Ectodermal cell (in vitro differentiated cells): ENCODE measurements at regions not wholly inside any gene's neighbourhood (a gene's known extent, or its start where the extent isn't known, plus 50 kb on each side); places are given as distances from the start of the nearest gene placed in this dataset.
"Not testable (repeated sequence)": the region's sequence is repeated elsewhere in the genome, so short reads cannot be mapped to it uniquely, and the experiment has no call there.

Experiments
- H3K27ac ChIP-seq: 2 replicates; pipeline ENCODE4 v1.7.0; 2013; ENCODE audit warnings: mild to moderate bottlenecking, low read depth, low read length; ENCODE audit not compliant: insufficient read depth, poor library complexity, severe bottlenecking
- H3K27me3 ChIP-seq: 2 replicates; pipeline ENCODE4 v1.7.0; 2013; ENCODE audit warnings: mild to moderate bottlenecking, low read length; ENCODE audit not compliant: insufficient read depth, control insufficient read depth, poor library complexity, severe bottlenecking
- H3K36me3 ChIP-seq: one replicate; pipeline ENCODE4 v1.7.0; 2013; ENCODE audit warnings: low read length; ENCODE audit not compliant: control insufficient read depth, insufficient read depth
- H3K4me1 ChIP-seq: one replicate; pipeline ENCODE4 v1.7.0; 2013; ENCODE audit warnings: low read length; ENCODE audit not compliant: control insufficient read depth, insufficient read depth
- H3K4me3 ChIP-seq: 2 replicates; pipeline ENCODE4 v1.7.0; 2013; ENCODE audit warnings: low read depth, low read length, control low read depth; ENCODE audit not compliant: insufficient read depth
- H3K9me3 ChIP-seq: 2 replicates; pipeline ENCODE4 v1.7.0; 2013; ENCODE audit warnings: mild to moderate bottlenecking, low read length, moderate library complexity; ENCODE audit not compliant: control insufficient read depth
- WGBS, 2 experiments: methylation state at CpG; one replicate each; pipeline ENCODE4 v1.1.7; 2013; ENCODE audit warnings: missing lambda C conversion rate in 2 of 2; 5-methylcytosine and 5-hydroxymethylcytosine counted together

DNA sequence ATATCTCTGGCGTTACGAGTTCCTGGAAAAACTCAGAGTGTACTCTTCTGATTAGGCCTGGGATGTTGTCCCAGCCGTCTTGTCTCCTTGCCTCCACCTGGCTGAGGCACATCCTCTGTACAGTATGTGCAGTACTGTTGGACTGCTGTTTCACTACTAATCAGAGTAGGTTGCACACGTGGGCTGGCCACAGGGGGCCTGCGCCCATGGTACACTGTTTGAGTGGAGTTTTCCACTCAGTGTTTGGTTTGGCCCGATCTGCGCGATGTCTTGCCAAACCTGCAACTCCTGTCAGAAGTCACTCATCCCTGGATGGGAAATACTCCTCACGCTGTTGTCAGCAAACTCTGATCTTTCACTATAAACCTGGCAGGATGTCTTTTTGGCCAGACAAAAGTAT, 189.6 kb upstream of the CSNK1A1L start:
- H3K36me3 ChIP-seq, result no peaks in the 10 kb centered on the region
- no peaks in the 10 kb centered on the region for H3K27me3 ChIP-seq
- 88 to 89% methylated on average over 9 of the region's 9 CpGs for WGBS, 2 experiments
- H3K27ac ChIP-seq, result no peak overlapping the region
- no peak overlapping the region for H3K4me3 ChIP-seq
- no peaks in the 10 kb centered on the region for H3K4me1 ChIP-seq
- H3K9me3 ChIP-seq, result no peaks in the 10 kb centered on the region

DNA sequence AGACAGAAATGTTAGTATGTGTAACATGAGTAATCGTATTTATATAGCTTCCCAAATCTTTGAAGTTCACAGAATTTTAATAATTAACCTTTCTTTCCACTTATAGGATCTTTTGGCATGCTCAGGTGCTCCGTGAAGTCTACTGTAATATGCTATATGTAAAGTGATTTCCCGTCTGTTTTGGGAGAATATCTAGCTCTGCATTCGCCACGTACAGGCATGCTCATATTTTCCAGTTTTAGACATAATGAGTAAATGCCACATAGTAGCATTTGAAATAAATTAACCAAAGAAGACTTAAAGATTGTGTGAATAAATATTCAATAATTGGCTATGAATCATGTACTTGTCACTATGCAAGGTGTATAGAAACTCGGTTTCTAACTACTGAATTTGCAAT, 189.0 kb upstream of the CSNK1A1L start:
- no peaks in the 10 kb centered on the region for H3K4me1 ChIP-seq
- H3K4me3 ChIP-seq, result no peak overlapping the region
- no peaks in the 10 kb centered on the region for H3K27me3 ChIP-seq
- H3K36me3 ChIP-seq, result no peaks in the 10 kb centered on the region
- WGBS, 2 experiments, result 93 to 100% methylated on average over 1 to 5 of the region's 6 CpGs
- H3K27ac ChIP-seq, result no peak overlapping the region
- no peaks in the 10 kb centered on the region for H3K9me3 ChIP-seq

DNA sequence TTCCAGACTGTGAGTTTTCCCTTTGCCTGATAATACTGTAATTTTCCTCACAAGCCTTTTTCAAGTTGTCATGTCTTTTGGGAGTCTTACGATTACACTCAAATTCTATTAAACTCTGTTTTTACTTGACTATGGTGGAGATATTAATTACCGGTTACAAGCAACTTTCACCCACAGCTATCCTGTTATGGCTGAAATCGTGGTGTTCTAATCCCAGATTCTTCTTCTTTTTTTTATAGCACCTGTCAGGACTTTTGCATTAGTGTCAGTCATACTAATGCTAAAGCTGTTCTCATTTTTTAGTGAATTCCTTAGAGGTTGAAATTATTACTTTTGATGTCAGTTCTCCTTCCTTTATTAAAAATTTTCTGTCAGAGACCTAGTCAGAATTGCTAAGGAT, 187.8 kb upstream of the CSNK1A1L start:
- no peak overlapping the region for H3K27ac ChIP-seq
- H3K36me3 ChIP-seq, result no peaks in the 10 kb centered on the region
- no peak overlapping the region for H3K4me3 ChIP-seq
- WGBS, 2 experiments, result 90 to 94% methylated on average over 2 to 3 of the region's 3 CpGs
- no peaks in the 10 kb centered on the region for H3K4me1 ChIP-seq
- H3K27me3 ChIP-seq, result no peaks in the 10 kb centered on the region
- no peaks in the 10 kb centered on the region for H3K9me3 ChIP-seq

DNA sequence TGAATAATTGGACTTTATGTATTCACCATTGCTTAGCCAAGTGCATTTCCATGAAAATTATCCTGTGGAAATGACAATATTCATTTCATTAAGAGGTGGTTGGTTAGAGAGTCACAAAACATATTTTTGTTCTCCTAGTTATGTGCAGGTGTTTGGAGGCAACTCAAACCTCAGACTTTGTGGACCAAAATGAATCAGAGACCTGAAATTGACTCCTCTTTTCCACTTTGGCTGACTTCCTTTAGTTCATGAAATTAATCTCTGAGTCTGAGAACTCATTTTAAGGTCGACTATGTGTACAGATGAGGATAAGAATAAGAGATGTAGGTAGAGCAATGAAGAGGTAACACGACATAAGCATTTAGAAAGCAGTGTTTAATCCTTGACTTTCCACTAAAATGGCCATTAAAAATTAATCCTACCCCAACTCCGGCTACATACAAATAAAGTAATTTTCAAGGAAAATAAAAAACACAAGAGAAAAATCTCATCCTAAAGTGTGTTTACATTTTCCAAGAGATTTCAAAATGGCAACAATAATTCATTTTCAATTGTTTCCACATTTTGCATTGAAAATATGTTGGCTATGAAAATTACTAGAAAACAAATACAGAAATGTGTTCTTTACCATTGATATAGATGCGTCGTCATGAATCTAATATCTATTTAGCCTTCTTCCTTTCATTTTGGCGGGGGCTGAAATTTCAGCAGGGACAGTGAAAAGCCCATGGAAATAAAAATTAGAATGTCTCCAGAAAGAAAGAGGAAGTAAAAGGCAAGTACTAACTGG, 185.4 kb upstream of the CSNK1A1L start:
- H3K27ac ChIP-seq, result no peak overlapping the region
- H3K27me3 ChIP-seq, result no peaks in the 10 kb centered on the region
- no peaks in the 10 kb centered on the region for H3K4me1 ChIP-seq
- H3K9me3 ChIP-seq, result no peaks in the 10 kb centered on the region
- no peak overlapping the region for H3K4me3 ChIP-seq
- 94 to 95% methylated on average over 5 to 6 of the region's 6 CpGs for WGBS, 2 experiments
- no peaks in the 10 kb centered on the region for H3K36me3 ChIP-seq

DNA sequence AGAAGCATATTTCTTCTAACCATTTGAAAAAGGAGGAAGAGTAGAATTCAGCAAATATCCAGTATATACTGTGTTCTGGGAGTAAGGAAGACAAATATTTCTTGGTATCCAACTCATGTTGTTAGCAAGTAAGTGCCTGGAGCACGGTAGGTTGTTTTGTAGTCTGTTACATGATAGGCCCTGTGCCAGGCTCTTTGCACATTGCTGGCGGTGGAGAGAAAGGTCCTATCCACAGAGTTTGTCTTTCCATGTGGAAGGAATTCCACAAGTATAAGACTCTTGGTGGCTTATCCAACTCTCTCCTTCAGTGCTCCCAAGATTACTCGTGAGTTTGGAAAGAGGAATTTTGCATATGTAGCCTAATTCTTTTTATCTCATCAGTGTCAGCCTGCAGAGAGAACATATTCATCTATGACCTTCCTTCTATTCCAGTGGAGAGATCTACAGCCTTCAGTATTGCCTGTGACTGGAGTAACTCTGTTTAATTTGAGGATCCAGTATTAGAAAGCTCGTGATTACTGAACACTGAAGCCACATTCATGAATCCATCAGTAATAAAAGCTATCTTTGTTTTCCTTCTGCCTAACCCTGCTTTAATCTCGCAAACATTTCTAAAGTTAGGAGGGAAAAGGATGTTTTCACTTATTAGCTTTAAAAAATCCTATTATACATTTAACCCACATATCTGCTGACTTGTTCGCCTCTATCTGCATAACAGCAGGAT, 183.9 kb upstream of the CSNK1A1L start:
- H3K36me3 ChIP-seq, result no peaks in the 10 kb centered on the region
- WGBS, 2 experiments, result 92 to 98% methylated on average over 4 to 6 of the region's 6 CpGs
- no peaks in the 10 kb centered on the region for H3K27me3 ChIP-seq
- H3K4me1 ChIP-seq, result no peaks in the 10 kb centered on the region
- H3K4me3 ChIP-seq, result no peak overlapping the region
- no peaks in the 10 kb centered on the region for H3K9me3 ChIP-seq
- no peak overlapping the region for H3K27ac ChIP-seq

GRCh38 chr13:37288057-37288720, 182.7 kb upstream of the CSNK1A1L start:
- Histone ChIP-seq H3K4me3 (no peak overlapping the region), H3K4me1 (no peaks in the 10 kb centered on the region), H3K36me3 (no peaks in the 10 kb centered on the region), H3K9me3 (no peaks in the 10 kb centered on the region), H3K27ac (no peak overlapping the region), H3K27me3 (no peaks in the 10 kb centered on the region)
- WGBS, 2 experiments, result 90 to 96% methylated on average over 4 to 5 of the region's 6 CpGs

GRCh38 chr13:37280231-37280630, 174.8 kb upstream of the CSNK1A1L start:
- not testable (repeated sequence) for H3K27ac ChIP-seq, H3K4me3 ChIP-seq
- WGBS, 2 experiments, result 94 to 95% methylated on average over 24 to 27 of the region's 28 CpGs

DNA sequence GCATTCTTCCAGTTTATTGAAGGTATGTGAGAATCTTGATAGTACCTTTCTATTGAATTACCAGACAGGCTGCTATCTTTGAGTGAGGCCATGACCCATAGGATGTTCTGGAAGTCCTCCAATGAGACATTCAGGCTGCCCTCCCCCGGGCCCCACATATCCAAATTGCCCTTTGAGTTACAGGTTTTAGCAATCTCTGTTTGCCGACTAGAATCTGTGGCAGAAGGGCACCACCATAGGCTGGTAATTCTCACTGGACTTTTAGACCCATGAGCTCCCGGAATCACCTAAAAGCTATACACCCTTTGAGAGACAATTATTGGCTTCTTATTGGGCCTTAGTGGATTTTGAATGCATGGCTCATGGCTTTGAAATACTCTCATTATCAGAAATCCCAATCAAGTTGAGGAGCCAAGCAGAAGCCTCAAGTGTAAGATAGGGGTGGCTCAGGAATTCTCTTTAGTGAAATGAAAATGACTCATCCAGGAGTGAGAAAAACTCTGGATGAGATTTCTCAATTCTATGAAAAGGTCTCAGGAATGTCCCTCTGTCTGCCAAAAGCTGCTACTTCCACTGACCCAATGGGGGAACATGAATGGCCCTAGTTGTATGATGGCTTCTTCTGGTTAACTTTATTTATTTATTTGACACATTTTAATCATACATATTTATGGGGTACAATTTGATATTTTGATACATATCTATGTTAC, 172.1 kb upstream of the CSNK1A1L start:
- no peaks in the 10 kb centered on the region for H3K4me1 ChIP-seq
- H3K27me3 ChIP-seq, result no peaks in the 10 kb centered on the region
- no peaks in the 10 kb centered on the region for H3K36me3 ChIP-seq
- no peaks in the 10 kb centered on the region for H3K9me3 ChIP-seq
- H3K27ac ChIP-seq, result no peak overlapping the region
- 63 to 67% methylated on average over 3 of the region's 3 CpGs for WGBS, 2 experiments
- no peak overlapping the region for H3K4me3 ChIP-seq

More at GRCh38 chr13:37280231-37280630, 174.8 kb upstream of the CSNK1A1L start:
- H3K4me1 ChIP-seq, H3K36me3 ChIP-seq, H3K27me3 ChIP-seq, H3K9me3 ChIP-seq: not testable (repeated sequence)

GRCh38 chr13:37277007-37277406, 171.5 kb upstream of the CSNK1A1L start:
- no peaks in the 10 kb centered on the region for H3K36me3 ChIP-seq
- H3K27ac ChIP-seq, result no peak overlapping the region
- no peaks in the 10 kb centered on the region for H3K27me3 ChIP-seq
- 92 to 97% methylated on average over 1 of the region's 1 CpG for WGBS, 2 experiments
- no peaks in the 10 kb centered on the region for H3K4me1 ChIP-seq
- no peaks in the 10 kb centered on the region for H3K9me3 ChIP-seq
- H3K4me3 ChIP-seq, result no peak overlapping the region
